ENCODE measurements at regions not wholly inside any gene's neighbourhood (a gene's known extent, or its start where the extent isn't known, plus 50 kb on each side); places are given as distances from the start of the nearest gene placed in this dataset.

- TF ChIP-seq POLR2A (IDR thresholded peaks at IDR 0.05; ENCODE audit: low read length) = no peak
- no peak for TF ChIP-seq GATA1 (IDR thresholded peaks at IDR 0.05; ENCODE audit: low read depth, low read length)
Measured at GRCh38 chr21:22791986-22792560, 1793.9 kb downstream of the NCAM2 start.
